Effector memory CD4-positive, alpha-beta T cell (primary cell): ENCODE measurements at regions not wholly inside any gene's neighbourhood (a gene's known extent, or its start where the extent isn't known, plus 50 kb on each side); places are given as distances from the start of the nearest gene placed in this dataset.

ENCODE experiments used
- DNase-seq, 3 donors: peaks; one replicate each; pipeline ENCODE4 v3.0.0-alpha.2; 2020
- H3K27ac ChIP-seq: 2 replicates; pipeline ENCODE4 v1.7.0; 2013; ENCODE audit warnings: mild to moderate bottlenecking, low read length, moderate library complexity; ENCODE audit not compliant: insufficient read depth, poor library complexity, severe bottlenecking
- H3K27me3 ChIP-seq: replicated peaks from 2 replicates; pipeline ENCODE4 v1.7.0; 2013; ENCODE audit warnings: mild to moderate bottlenecking, low read length; ENCODE audit not compliant: insufficient read depth, control insufficient read depth, poor library complexity, severe bottlenecking
- H3K36me3 ChIP-seq: 2 replicates; pipeline ENCODE4 v1.7.0; 2013; ENCODE audit warnings: mild to moderate bottlenecking, low read length, moderate library complexity; ENCODE audit not compliant: control insufficient read depth, insufficient read depth
- H3K4me1 ChIP-seq: 2 replicates; pipeline ENCODE4 v1.7.0; 2013; ENCODE audit warnings: low read length, mild to moderate bottlenecking; ENCODE audit not compliant: control insufficient read depth, insufficient read depth, poor library complexity, severe bottlenecking
- H3K4me3 ChIP-seq: 2 replicates; pipeline ENCODE4 v1.7.0; 2013; ENCODE audit warnings: low read length, low read depth, mild to moderate bottlenecking; ENCODE audit not compliant: insufficient read depth, poor library complexity, severe bottlenecking
- H3K9me3 ChIP-seq: 2 replicates; pipeline ENCODE4 v1.7.0; 2013; ENCODE audit warnings: mild to moderate bottlenecking, low read length, moderate library complexity; ENCODE audit not compliant: control insufficient read depth

- Histone ChIP-seq H3K36me3 (no peaks in the 10 kb centered on the region), H3K4me3 (no peak overlapping the region), H3K27me3 (no peaks in the 10 kb centered on the region), H3K4me1 (no peaks in the 10 kb centered on the region), H3K9me3 (no peaks in the 10 kb centered on the region), H3K27ac (no peak overlapping the region)
- no peak for DNase-seq
These were observed 425.2 kb downstream of the GADD45G start for GRCh38 chr9:90029996-90030395.

GRCh38 chr9:90032296-90033027 is 427.6 kb downstream of the GADD45G start:
- Histone ChIP-seq H3K27me3 (no peaks in the 10 kb centered on the region), H3K9me3 (no peaks in the 10 kb centered on the region), H3K36me3 (no peaks in the 10 kb centered on the region), H3K27ac (no peak overlapping the region), H3K4me3 (no peak overlapping the region), H3K4me1 (no peaks in the 10 kb centered on the region)
- no peak for DNase-seq

GRCh38 chr9:90033028-90033650 is 428.3 kb downstream of the GADD45G start:
- Histone ChIP-seq H3K36me3 (no peaks in the 10 kb centered on the region), H3K9me3 (no peaks in the 10 kb centered on the region), H3K27ac (no peak overlapping the region), H3K27me3 (no peaks in the 10 kb centered on the region), H3K4me1 (no peaks in the 10 kb centered on the region), H3K4me3 (no peak overlapping the region)
- DNase-seq: no peak

- Histone ChIP-seq H3K4me1 (no peaks in the 10 kb centered on the region), H3K27ac (no peak overlapping the region)
These were observed 429.3 kb downstream of the GADD45G start for GRCh38 chr9:90034071-90034470.

GRCh38 chr9:90035471-90035870 is 430.7 kb downstream of the GADD45G start:
- DNase-seq: no peak
- no peaks in the 10 kb centered on the region for H3K4me1 ChIP-seq
- no peaks in the 10 kb centered on the region for H3K9me3 ChIP-seq
- no peaks in the 10 kb centered on the region for H3K36me3 ChIP-seq
- H3K27me3 ChIP-seq: no peaks in the 10 kb centered on the region
- H3K4me3 ChIP-seq: no peak overlapping the region
- H3K27ac ChIP-seq: no peak overlapping the region

More at GRCh38 chr9:90034071-90034470, 429.3 kb downstream of the GADD45G start:
- Histone ChIP-seq H3K9me3 (no peaks in the 10 kb centered on the region), H3K36me3 (no peaks in the 10 kb centered on the region), H3K27me3 (no peaks in the 10 kb centered on the region), H3K4me3 (no peak overlapping the region)
- no peak for DNase-seq

GRCh38 chr9:90037146-90037797 is 432.5 kb downstream of the GADD45G start:
- Histone ChIP-seq H3K4me3 (no peak overlapping the region), H3K27ac (no peak overlapping the region)
- DNase-seq: no peak

GRCh38 chr9:90038763-90039162 is 434.0 kb downstream of the GADD45G start:
- no peak overlapping the region for H3K27ac ChIP-seq
- no peaks in the 10 kb centered on the region for H3K4me1 ChIP-seq
- no peaks in the 10 kb centered on the region for H3K36me3 ChIP-seq
- no peaks in the 10 kb centered on the region for H3K9me3 ChIP-seq
- H3K27me3 ChIP-seq: no peaks in the 10 kb centered on the region
- H3K4me3 ChIP-seq: no peak overlapping the region
- no peak for DNase-seq

More at GRCh38 chr9:90037146-90037797, 432.5 kb downstream of the GADD45G start:
- Histone ChIP-seq H3K9me3 (no peaks in the 10 kb centered on the region), H3K4me1 (no peaks in the 10 kb centered on the region), H3K36me3 (no peaks in the 10 kb centered on the region), H3K27me3 (no peaks in the 10 kb centered on the region)

- Histone ChIP-seq H3K9me3 (no peaks in the 10 kb centered on the region), H3K27me3 (no peaks in the 10 kb centered on the region), H3K4me3 (no peak overlapping the region), H3K4me1 (no peaks in the 10 kb centered on the region), H3K27ac (no peak overlapping the region), H3K36me3 (no peaks in the 10 kb centered on the region)
- no peak for DNase-seq
These were observed 439.5 kb downstream of the GADD45G start for GRCh38 chr9:90044263-90044662.

GRCh38 chr9:90044710-90045151 is 439.9 kb downstream of the GADD45G start:
- Histone ChIP-seq H3K4me1 (no peaks in the 10 kb centered on the region), H3K36me3 (no peaks in the 10 kb centered on the region), H3K27me3 (no peaks in the 10 kb centered on the region), H3K4me3 (no peak overlapping the region), H3K9me3 (no peaks in the 10 kb centered on the region), H3K27ac (no peak overlapping the region)
- no peak for DNase-seq

- H3K27ac ChIP-seq: no peak overlapping the region
- no peak for DNase-seq
- H3K36me3 ChIP-seq: no peaks in the 10 kb centered on the region
- H3K27me3 ChIP-seq: no peaks in the 10 kb centered on the region
- no peaks in the 10 kb centered on the region for H3K9me3 ChIP-seq
- H3K4me1 ChIP-seq: no peaks in the 10 kb centered on the region
- H3K4me3 ChIP-seq: no peak overlapping the region
These were observed 441.6 kb downstream of the GADD45G start for GRCh38 chr9:90046317-90046861.
